ENCODE measurements at regions not wholly inside any gene's neighbourhood (a gene's known extent, or its start where the extent isn't known, plus 50 kb on each side); places are given as distances from the start of the nearest gene placed in this dataset.

- TF ChIP-seq, protein P1, sequence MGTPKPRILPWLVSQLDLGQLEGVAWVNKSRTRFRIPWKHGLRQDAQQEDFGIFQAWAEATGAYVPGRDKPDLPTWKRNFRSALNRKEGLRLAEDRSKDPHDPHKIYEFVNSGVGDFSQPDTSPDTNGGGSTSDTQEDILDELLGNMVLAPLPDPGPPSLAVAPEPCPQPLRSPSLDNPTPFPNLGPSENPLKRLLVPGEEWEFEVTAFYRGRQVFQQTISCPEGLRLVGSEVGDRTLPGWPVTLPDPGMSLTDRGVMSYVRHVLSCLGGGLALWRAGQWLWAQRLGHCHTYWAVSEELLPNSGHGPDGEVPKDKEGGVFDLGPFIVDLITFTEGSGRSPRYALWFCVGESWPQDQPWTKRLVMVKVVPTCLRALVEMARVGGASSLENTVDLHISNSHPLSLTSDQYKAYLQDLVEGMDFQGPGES (IDR thresholded peaks at IDR 0.05) = no peak
Measured at GRCh38 chr11:39965701-39966100, 1493.8 kb downstream of the LRRC4C start (continued).

GRCh38 chr11:39960206-39960605 is 1499.2 kb downstream of the LRRC4C start:
- no peaks in the 10 kb centered on the region for H4K20me1 ChIP-seq (ENCODE audit: control insufficient read depth, insufficient read depth)
- H3K36me3 ChIP-seq (ENCODE audit: control insufficient read depth in 2 of 2, insufficient read depth in 2 of 2, low read length in 1 of 2) = no peaks in the 10 kb centered on the region
- TF ChIP-seq MTA2 (IDR thresholded peaks at IDR 0.05; ENCODE audit: low read depth) = no peak
- TF ChIP-seq SIX5 (IDR thresholded peaks at IDR 0.05; ENCODE audit: low read depth, low read length, severe bottlenecking) = no peak
- no TSS peak for BruUV-seq (replicated peaks)
- in situ Hi-C loops (cut with MboI) = no loop called here
- H3K4me1 ChIP-seq (ENCODE audit: control insufficient read depth, insufficient read depth, low read length) = no peaks in the 10 kb centered on the region
- CTCF ChIA-PET = interaction anchor here (0.6 kb wide), 1 partner anchor 1047 kb away, joined by 3 read pairs; no protein-coding TSS in a partner anchor
- no peaks in the 10 kb centered on the region for H3K9me3 ChIP-seq (replicated peaks; ENCODE audit: control insufficient read depth, insufficient read depth, low read length)
- no peaks in the 10 kb centered on the region for H3K27me3 ChIP-seq (replicated peaks in 1 of 2; ENCODE audit: control insufficient read depth in 2 of 2, insufficient read depth in 2 of 2, low read length in 1 of 2)
- RAD21 ChIA-PET (ENCODE audit: unreplicated experiment) = no interaction called here
- SMC1A ChIA-PET (ENCODE audit: uncharacterized antibody, unreplicated experiment) = no interaction called here
- no peak overlapping the region for H3K9ac ChIP-seq (ENCODE audit: control insufficient read depth, insufficient read depth, low read length)
- H3K4me3 ChIP-seq = no peak overlapping the region
- H3K27ac ChIP-seq (ENCODE audit: control insufficient read depth, insufficient read depth) = no peak overlapping the region
- FAIRE-seq (no peak), DNase-seq (ENCODE audit: low read depth, low spot score) (no peak), ATAC-seq (no peak)
- intact Hi-C loops (cut with micrococcal nuclease; ENCODE audit: unreplicated experiment) = no loop called here
- POLR2A ChIA-PET = no interaction called here
- WGBS (ENCODE audit: insufficient coverage, insufficient replicate concordance, low lambda C conversion rate, missing lambda C conversion rate) = 30% methylated on average over 6 of the region's 6 CpGs
- H3K79me2 ChIP-seq (ENCODE audit: control insufficient read depth, insufficient read depth, low read length) = no peaks in the 10 kb centered on the region
- no peak overlapping the region for H3K4me2 ChIP-seq (ENCODE audit: control insufficient read depth, insufficient read depth)
- H2AFZ ChIP-seq (ENCODE audit: control insufficient read depth, low read depth, low read length) = no peak overlapping the region

DNA sequence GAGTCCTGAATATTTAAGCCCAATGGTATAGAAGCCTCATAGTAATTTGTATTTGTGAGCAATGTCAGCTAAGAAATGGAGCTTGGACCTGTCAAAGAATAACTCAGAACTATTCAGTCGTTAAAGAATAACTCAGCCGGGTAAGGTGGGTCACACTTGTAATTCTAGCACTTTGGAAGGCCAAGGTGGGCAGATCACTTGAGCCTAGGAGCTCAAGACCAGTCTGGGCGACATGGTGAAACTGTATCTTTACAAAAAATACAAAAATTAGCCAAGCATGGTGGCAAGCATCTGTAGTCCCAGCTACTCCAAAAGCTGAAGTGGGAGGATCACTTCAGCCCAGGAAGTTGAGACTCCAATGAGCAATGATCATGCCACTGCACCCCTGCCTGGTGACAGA is 1526.5 kb downstream of the LRRC4C start:
- Histone ChIP-seq H3K79me2 (ENCODE audit: control insufficient read depth, insufficient read depth, low read length) (no peaks in the 10 kb centered on the region), H3K9me3 (replicated peaks; ENCODE audit: control insufficient read depth, insufficient read depth, low read length) (no peaks in the 10 kb centered on the region), H4K20me1 (ENCODE audit: control insufficient read depth, insufficient read depth) (no peaks in the 10 kb centered on the region), H2AFZ (ENCODE audit: control insufficient read depth, low read depth, low read length) (no peak overlapping the region), H3K27me3 (replicated peaks in 1 of 2; ENCODE audit: control insufficient read depth in 2 of 2, insufficient read depth in 2 of 2, low read length in 1 of 2) (no peaks in the 10 kb centered on the region), H3K4me2 (ENCODE audit: control insufficient read depth, insufficient read depth) (no peak overlapping the region), H3K36me3 (ENCODE audit: control insufficient read depth in 2 of 2, insufficient read depth in 2 of 2, low read length in 1 of 2) (no peaks in the 10 kb centered on the region), H3K27ac (ENCODE audit: control insufficient read depth, insufficient read depth) (no peak overlapping the region), H3K4me3 (no peak overlapping the region), H3K9ac (ENCODE audit: control insufficient read depth, insufficient read depth, low read length) (no peak overlapping the region), H3K4me1 (ENCODE audit: control insufficient read depth, insufficient read depth, low read length) (no peaks in the 10 kb centered on the region)
- intact Hi-C loops (cut with micrococcal nuclease; ENCODE audit: unreplicated experiment) = no loop called here
- POLR2A ChIA-PET = no interaction called here
- no peak for DNase-seq (ENCODE audit: low read depth, low spot score)
- RAD21 ChIA-PET (ENCODE audit: unreplicated experiment) = no interaction called here
- no peak for TF ChIP-seq RAD51 (IDR thresholded peaks at IDR 0.05)
- no peak for TF ChIP-seq HDAC2 (IDR thresholded peaks at IDR 0.05)
- TF ChIP-seq TCF12 (IDR thresholded peaks at IDR 0.05; ENCODE audit: low read depth, low read length) = no peak
- TF ChIP-seq NR2C2 (IDR thresholded peaks at IDR 0.05; ENCODE audit: borderline replicate concordance, control insufficient read depth, insufficient read length, low read depth) = no peak
- no peak for TF ChIP-seq YBX1 (IDR thresholded peaks at IDR 0.05)
- TF ChIP-seq HCFC1 (IDR thresholded peaks at IDR 0.05; ENCODE audit: low read length) = no peak
- TF ChIP-seq POLR2AphosphoS2 (IDR thresholded peaks at IDR 0.05; ENCODE audit: low read depth, low read length) = no peak
- TF ChIP-seq ATF7 (IDR thresholded peaks at IDR 0.05; ENCODE audit: low read depth) = no peak
- no peak for TF ChIP-seq HDAC6 (IDR thresholded peaks at IDR 0.05; ENCODE audit: unreplicated experiment)
- no peak for ATAC-seq
- CTCF ChIA-PET = no interaction called here
- in situ Hi-C loops (cut with MboI) = no loop called here
- no TSS peak for BruUV-seq (replicated peaks)
- WGBS (ENCODE audit: insufficient coverage, insufficient replicate concordance, low lambda C conversion rate, missing lambda C conversion rate) = 28% methylated on average over 3 of the region's 3 CpGs
- SMC1A ChIA-PET (ENCODE audit: uncharacterized antibody, unreplicated experiment) = no interaction called here
- FAIRE-seq = no peak
